A549 (cell line): ENCODE measurements at regions not wholly inside any gene's neighbourhood (a gene's known extent, or its start where the extent isn't known, plus 50 kb on each side); places are given as distances from the start of the nearest gene placed in this dataset.

Experiments used
- ATAC-seq, 2 experiments: fragments of 200-7000 bp in 1 of 2; fragments of >200 bp in 1 of 2; cut with Nextera tagmentation in 1 of 2; cut with Tn5 transposase in 1 of 2; 3 replicates each; pipeline versions ENCODE4 v1.8.0 to v1.9.1; 2018 to 2020; ENCODE audit warnings: mild to moderate bottlenecking in 1 of 2, moderate library complexity in 1 of 2
- CTCF ChIA-PET: fragments of 300-600 bp; sonication (Branson Sonifier 250); formaldehyde crosslinking; extraction: SDS; loops from one replicate; lab custom pipeline; 2021; ENCODE audit warnings: antibody characterized with exemption, inconsistent platforms; lab: Yijun Ruan, JAX
- POLR2A ChIA-PET: fragments of 350-600 bp; formaldehyde crosslinking; extraction: SDS; loops from one replicate; lab custom pipeline; 2021; ENCODE audit warnings: antibody characterized with exemption, inconsistent platforms; lab: Yijun Ruan, JAX
- DNase-seq, 2 experiments: peaks; one replicate each; pipeline versions ENCODE4 v3.0.0 to v3.0.0-alpha.2; 2011 to 2016; ENCODE audit warnings: low read depth in 1 of 2, low spot score in 1 of 2
- FAIRE-seq: peaks from 2 replicates; lab custom pipeline; 2011; peaks lifted over from hg19 to GRCh38; lab: Jason Lieb, UNC
- H3K27ac ChIP-seq, 2 experiments: fragments of >200 bp; sonication (Bioruptor Twin); formaldehyde crosslinking; 3 replicates each; pipeline ENCODE4 v1.5.1; 2016 to 2017
- H3K4me1 ChIP-seq: fragments of >200 bp; sonication (Bioruptor Twin); formaldehyde crosslinking; 3 replicates; pipeline ENCODE4 v1.6.1; 2016
- H3K4me2 ChIP-seq: fragments of >200 bp; sonication (Bioruptor Twin); formaldehyde crosslinking; 3 replicates; pipeline ENCODE4 v1.6.1; 2016
- H3K4me3 ChIP-seq: fragments of >200 bp; sonication (Bioruptor Twin); formaldehyde crosslinking; 3 replicates; pipeline ENCODE4 v1.5.1; 2016
- H3K9me3 ChIP-seq: fragments of >200 bp; sonication (Bioruptor Twin); formaldehyde crosslinking; 3 replicates; pipeline ENCODE4 v1.6.1; 2016
- ATOH8 ChIP-seq: fragments of 250-450 bp; sonication (Bioruptor Pico); IDR thresholded peaks from 2 replicates; pipeline ENCODE4 v1.5.0; 2020; ENCODE audit warnings: low read depth, mild to moderate bottlenecking, moderate library complexity
- CEBPB ChIP-seq, 2 experiments: fragments of >200 bp in 1 of 2; sonication (Bioruptor Twin) in 1 of 2; formaldehyde crosslinking in 1 of 2; IDR thresholded peaks; 2 replicates each; pipeline ENCODE4 v1.6.1; 2012 to 2016
- CHD2 ChIP-seq: fragments of 150-350 bp; IDR thresholded peaks from 2 replicates; pipeline ENCODE4 v1.6.1; 2014; ENCODE audit warnings: low read length; ENCODE audit not compliant: partially characterized antibody
- CTCF ChIP-seq: fragments of >200 bp; sonication (Bioruptor Twin); formaldehyde crosslinking; IDR thresholded peaks from 3 replicates; pipeline ENCODE4 v1.5.1; 2016
- EHF ChIP-seq: fragments of 250-450 bp; sonication (Bioruptor Pico); IDR thresholded peaks from 2 replicates; pipeline ENCODE4 v1.5.0; 2020; ENCODE audit warnings: mild to moderate bottlenecking
- EHMT2 ChIP-seq: fragments of 200-600 bp; sonication (generic); IDR thresholded peaks from 2 replicates; pipeline ENCODE4 v1.6.1; 2016; ENCODE audit warnings: antibody characterized with exemption, low read depth, mild to moderate bottlenecking, moderate library complexity
- ELK1 ChIP-seq: fragments of 150-350 bp; IDR thresholded peaks from 2 replicates; pipeline ENCODE4 v1.6.1; 2014; ENCODE audit warnings: low read depth, mild to moderate bottlenecking, low read length
- ESRRA ChIP-seq: fragments of 150-350 bp; IDR thresholded peaks from 2 replicates; pipeline ENCODE4 v1.6.1; 2014; ENCODE audit warnings: mild to moderate bottlenecking, low read length, borderline replicate concordance
- FOSL2 ChIP-seq, 2 experiments: fragments of 450-650 bp in 1 of 2; fragments of >200 bp in 1 of 2; sonication (Bioruptor Twin) in 1 of 2; formaldehyde crosslinking; IDR thresholded peaks; 2 replicates each; pipeline versions ENCODE4 v1.5.0 to v1.6.1; 2016 to 2020; ENCODE audit warnings: mild to moderate bottlenecking in 1 of 2, moderate library complexity in 1 of 2
- FOXS1 ChIP-seq: fragments of 250-450 bp; sonication (Bioruptor Pico); IDR thresholded peaks from 2 replicates; pipeline ENCODE4 v1.5.0; 2020; ENCODE audit warnings: mild to moderate bottlenecking, moderate library complexity
- HMGXB4 ChIP-seq: fragments of 250-450 bp; sonication (Bioruptor Pico); IDR thresholded peaks from 2 replicates; pipeline ENCODE4 v1.5.0; 2021; ENCODE audit warnings: mild to moderate bottlenecking, moderate library complexity, borderline replicate concordance
- KDM1A ChIP-seq: fragments of 200-600 bp; sonication (generic); IDR thresholded peaks from 2 replicates; pipeline ENCODE4 v1.6.1; 2016; ENCODE audit warnings: low read depth, mild to moderate bottlenecking
- KDM5A ChIP-seq: fragments of 200-600 bp; sonication (generic); IDR thresholded peaks from 2 replicates; pipeline ENCODE4 v1.6.1; 2016; ENCODE audit warnings: antibody characterized with exemption, mild to moderate bottlenecking
- MAFK ChIP-seq: fragments of 450-650 bp; IDR thresholded peaks from 2 replicates; pipeline ENCODE4 v1.6.1; 2014; ENCODE audit not compliant: partially characterized antibody
- MAX ChIP-seq: IDR thresholded peaks from 2 replicates; pipeline ENCODE4 v1.6.1; 2012
- MAZ ChIP-seq: fragments of 150-350 bp; IDR thresholded peaks from 2 replicates; pipeline ENCODE4 v1.6.1; 2014; ENCODE audit warnings: antibody characterized with exemption, low read depth, low read length, borderline replicate concordance
- MYC ChIP-seq: IDR thresholded peaks from 2 replicates; pipeline ENCODE4 v1.6.1; 2012; ENCODE audit warnings: mild to moderate bottlenecking, inconsistent platforms, low read length, improper control_type of control experiment, borderline replicate concordance
- NR3C1 ChIP-seq: fragments of >200 bp; sonication (Bioruptor Twin); formaldehyde crosslinking; IDR thresholded peaks from 3 replicates; pipeline ENCODE4 v1.6.1; 2017
- POLR2A ChIP-seq: IDR thresholded peaks from 2 replicates; pipeline ENCODE4 v1.6.1; 2012; ENCODE audit warnings: mild to moderate bottlenecking, low read length
- RCOR1 ChIP-seq: fragments of 150-350 bp; IDR thresholded peaks from 2 replicates; pipeline ENCODE4 v1.6.1; 2014; ENCODE audit warnings: antibody characterized with exemption, low read length, low read depth
- TFCP2L1 ChIP-seq: fragments of 250-450 bp; sonication (Bioruptor Pico); IDR thresholded peaks from 2 replicates; pipeline ENCODE4 v1.5.0; 2021; ENCODE audit warnings: mild to moderate bottlenecking
- ZC3H11A ChIP-seq: fragments of 450-650 bp; IDR thresholded peaks from 2 replicates; pipeline ENCODE4 v1.6.1; 2014; ENCODE audit warnings: antibody characterized with exemption, mild to moderate bottlenecking
- ZNF302 ChIP-seq: fragments of 250-450 bp; sonication (Bioruptor Pico); IDR thresholded peaks from 2 replicates; pipeline ENCODE4 v1.9.0; 2021; ENCODE audit warnings: inconsistent platforms, mild to moderate bottlenecking, moderate library complexity
- WGBS: methylation state at CpG from one replicate; pipeline ENCODE4 v1.1.6; 2017; ENCODE audit errors: missing lambda C conversion rate; 5-methylcytosine and 5-hydroxymethylcytosine counted together

GRCh38 chr1:60952612-60953111 lies 129.7 kb upstream of the NFIA start (continued):
- TF ChIP-seq CEBPB (IDR thresholded peaks at IDR 0.05), result no peak

GRCh38 chr1:60950224-60951063 lies 131.9 kb upstream of the NFIA start:
- no peak for DNase-seq
- TF ChIP-seq POLR2A, result no peak
- no peak for TF ChIP-seq FOSL2 (IDR thresholded peaks at IDR 0.05)
- no peak for TF ChIP-seq FOSL2 (CRISPR knock-in tag; IDR thresholded peaks at IDR 0.05)
- TF ChIP-seq ATOH8, result no peak
- TF ChIP-seq ESRRA, result no peak
- TF ChIP-seq MAX, result no peak
- TF ChIP-seq ZNF302 (CRISPR knock-in tag), result no peak
- no peak for TF ChIP-seq EHF (CRISPR knock-in tag)
- no peak for TF ChIP-seq TFCP2L1 (CRISPR knock-in tag)
- no peak for TF ChIP-seq MYC
- no peak for TF ChIP-seq KDM5A
- TF ChIP-seq KDM1A, result no peak
- TF ChIP-seq RCOR1, result no peak
- TF ChIP-seq CHD2, result no peak
- TF ChIP-seq MAZ, result no peak
- TF ChIP-seq EHMT2, result no peak
- TF ChIP-seq, all 56 proteins: peak for 0
- POLR2A ChIA-PET, result no interaction called here
- ATAC-seq (no peak), FAIRE-seq (no peak)
- 31% methylated on average over 9 of the region's 9 CpGs for WGBS
- H3K27ac ChIP-seq, result no peak overlapping the region
- no peak overlapping the region for H3K4me2 ChIP-seq
- H3K4me1 ChIP-seq, result no peaks in the 10 kb centered on the region
- no peak overlapping the region for H3K4me3 ChIP-seq
- peaks cover 6% of the 10 kb centered on the region; the same call in 2 of the 3 replicates for H3K9me3 ChIP-seq
- CTCF ChIA-PET, result interaction anchor here (0.7 kb wide), 1 partner anchor 638 kb away, joined by 3 read pairs; no protein-coding TSS in a partner anchor

GRCh38 chr1:60949826-60950197 lies 132.5 kb upstream of the NFIA start:
- no peak for ATAC-seq
- POLR2A ChIA-PET, result no interaction called here
- no peak for FAIRE-seq
- Histone ChIP-seq H3K4me3 (no peak overlapping the region), H3K4me1 (no peaks in the 10 kb centered on the region), H3K27ac (no peak overlapping the region), H3K4me2 (no peak overlapping the region), H3K9me3 (no peaks in the 10 kb centered on the region)
- 38% methylated on average over 3 of the region's 3 CpGs for WGBS
- DNase-seq, result no peak
- TF ChIP-seq MAFK (no peak), CHD2 (no peak), ZC3H11A (no peak)
- CTCF ChIA-PET, result no interaction called here

GRCh38 chr1:60949154-60949825 lies 133.1 kb upstream of the NFIA start:
- H3K4me2 ChIP-seq, result no peak overlapping the region
- no peaks in the 10 kb centered on the region for H3K4me1 ChIP-seq
- ChIA-PET POLR2A (no interaction called here), CTCF (no interaction called here)
- DNase-seq (no peak), FAIRE-seq (no peak), ATAC-seq (no peak)
- no peaks in the 10 kb centered on the region for H3K9me3 ChIP-seq
- H3K4me3 ChIP-seq, result no peak overlapping the region
- no peak overlapping the region for H3K27ac ChIP-seq
- WGBS, result 41% methylated on average over 5 of the region's 5 CpGs
- TF ChIP-seq FOXS1 (CRISPR knock-in tag) (no peak), CTCF (no peak), POLR2A (no peak), ATOH8 (no peak), KDM1A (no peak), HMGXB4 (CRISPR knock-in tag) (no peak), ELK1 (no peak), NR3C1 (no peak)
